ENCODE measurements at regions not wholly inside any gene's neighbourhood (a gene's known extent, or its start where the extent isn't known, plus 50 kb on each side); places are given as distances from the start of the nearest gene placed in this dataset.

DNA sequence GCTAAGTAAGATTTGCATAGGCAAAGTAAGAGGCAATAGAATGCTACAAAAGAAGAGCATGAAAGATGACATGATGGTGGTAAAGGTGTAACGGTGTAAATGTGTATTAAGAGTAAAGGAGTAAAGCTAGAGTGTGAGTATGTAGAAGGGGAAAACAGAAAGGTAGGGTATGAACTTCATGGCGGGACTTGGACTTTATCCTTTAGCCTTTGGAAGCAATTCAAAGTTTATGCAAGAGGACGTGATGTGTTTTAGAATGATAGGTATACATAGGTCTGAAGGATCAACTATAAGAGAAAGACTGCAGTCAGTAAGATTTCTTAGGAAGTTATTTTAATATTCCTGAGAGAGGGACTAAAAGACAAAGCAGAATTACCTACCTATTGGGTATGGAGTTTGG, 358.0 kb upstream of the FAT3 start:
- ATAC-seq = peak in 3 of 4 donors; percentile 63 to 70 (median 68)
- Histone ChIP-seq H3K27me3 (no peaks in the 10 kb centered on the region), H3K4me3 (no peak overlapping the region), H3K27ac (no peak overlapping the region), H3K36me3 (no peaks in the 10 kb centered on the region), H3K4me1 (peaks cover 0 to 4% (median 0%) of the 10 kb centered on the region in 4 donors), H3K9me3 (no peaks in the 10 kb centered on the region)
- TF ChIP-seq, protein P1, sequence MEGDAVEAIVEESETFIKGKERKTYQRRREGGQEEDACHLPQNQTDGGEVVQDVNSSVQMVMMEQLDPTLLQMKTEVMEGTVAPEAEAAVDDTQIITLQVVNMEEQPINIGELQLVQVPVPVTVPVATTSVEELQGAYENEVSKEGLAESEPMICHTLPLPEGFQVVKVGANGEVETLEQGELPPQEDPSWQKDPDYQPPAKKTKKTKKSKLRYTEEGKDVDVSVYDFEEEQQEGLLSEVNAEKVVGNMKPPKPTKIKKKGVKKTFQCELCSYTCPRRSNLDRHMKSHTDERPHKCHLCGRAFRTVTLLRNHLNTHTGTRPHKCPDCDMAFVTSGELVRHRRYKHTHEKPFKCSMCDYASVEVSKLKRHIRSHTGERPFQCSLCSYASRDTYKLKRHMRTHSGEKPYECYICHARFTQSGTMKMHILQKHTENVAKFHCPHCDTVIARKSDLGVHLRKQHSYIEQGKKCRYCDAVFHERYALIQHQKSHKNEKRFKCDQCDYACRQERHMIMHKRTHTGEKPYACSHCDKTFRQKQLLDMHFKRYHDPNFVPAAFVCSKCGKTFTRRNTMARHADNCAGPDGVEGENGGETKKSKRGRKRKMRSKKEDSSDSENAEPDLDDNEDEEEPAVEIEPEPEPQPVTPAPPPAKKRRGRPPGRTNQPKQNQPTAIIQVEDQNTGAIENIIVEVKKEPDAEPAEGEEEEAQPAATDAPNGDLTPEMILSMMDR (IDR thresholded peaks at IDR 0.05) = no peak
- TF ChIP-seq POLR2A (IDR thresholded peaks at IDR 0.05) = no peak
- WGBS (ENCODE audit: insufficient coverage, low coverage, low lambda C conversion rate, missing lambda C conversion rate) = 17% methylated on average over 3 of the region's 3 CpGs
- no peak for DNase-seq
- intact Hi-C loops (cut with DNase I) = no loop called here

DNA sequence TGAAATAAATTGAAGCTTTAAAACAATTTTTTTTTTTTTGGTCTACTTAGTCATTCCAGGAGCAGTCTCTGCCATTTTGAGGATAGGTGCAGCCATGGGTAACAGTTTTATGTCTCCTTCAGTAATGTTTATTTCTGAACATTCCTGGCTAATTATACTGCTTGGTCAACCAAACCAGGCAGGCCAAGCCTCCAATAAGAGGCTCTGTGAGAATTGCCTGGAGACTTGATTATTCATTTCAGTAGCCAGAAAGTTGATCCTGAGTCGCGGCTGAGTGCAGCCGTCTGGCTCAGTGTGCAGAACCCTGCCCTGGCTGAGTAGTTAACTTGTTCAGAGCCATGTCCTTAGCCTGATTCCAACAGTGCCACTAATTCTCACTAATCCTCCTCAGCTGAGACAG, 364.0 kb upstream of the FAT3 start:
- no peaks in the 10 kb centered on the region for H3K27me3 ChIP-seq
- H3K4me1 ChIP-seq = no peaks in the 10 kb centered on the region
- ATAC-seq (no peak), DNase-seq (no peak)
- H3K4me3 ChIP-seq = no peak overlapping the region
- WGBS (ENCODE audit: insufficient coverage, low coverage, low lambda C conversion rate, missing lambda C conversion rate) = no CpG with 5 or more reads among the region's 3 CpGs
- H3K27ac ChIP-seq = no peak overlapping the region
- intact Hi-C loops (cut with DNase I) = no loop called here
- TF ChIP-seq, protein P1 (IDR thresholded peaks at IDR 0.05) = no peak
- H3K36me3 ChIP-seq = no peaks in the 10 kb centered on the region
- no peaks in the 10 kb centered on the region for H3K9me3 ChIP-seq

DNA sequence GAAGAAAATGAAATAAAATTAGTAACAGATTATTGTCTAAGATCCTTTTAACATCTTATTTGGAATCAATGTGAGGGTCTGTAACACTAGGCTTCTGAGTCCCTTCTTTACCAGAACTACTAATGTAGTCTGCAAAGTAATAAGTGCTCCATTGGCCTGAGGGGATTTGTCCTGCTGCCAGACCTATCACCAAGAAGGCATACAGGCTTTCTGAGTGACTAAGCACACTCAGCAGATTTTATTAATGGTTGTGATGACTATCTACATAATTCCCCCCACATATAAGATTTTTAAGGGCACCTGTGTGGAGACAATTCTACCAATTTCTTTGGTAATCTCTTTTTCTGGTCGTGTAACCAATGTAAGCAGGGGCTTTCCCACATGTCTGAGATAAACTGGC, 365.0 kb upstream of the FAT3 start:
- 50% methylated on average over 1 of the region's 1 CpG for WGBS (ENCODE audit: insufficient coverage, low coverage, low lambda C conversion rate, missing lambda C conversion rate)
- intact Hi-C loops (cut with DNase I) = no loop called here
- Histone ChIP-seq H3K4me1 (no peaks in the 10 kb centered on the region), H3K27me3 (no peaks in the 10 kb centered on the region), H3K4me3 (no peak overlapping the region), H3K27ac (no peak overlapping the region), H3K36me3 (no peaks in the 10 kb centered on the region), H3K9me3 (no peaks in the 10 kb centered on the region)
- DNase-seq = no peak
- ATAC-seq = no peak
- no peak for TF ChIP-seq POLR2A (IDR thresholded peaks at IDR 0.05)
- TF ChIP-seq, protein P1 (IDR thresholded peaks at IDR 0.05) = no peak

DNA sequence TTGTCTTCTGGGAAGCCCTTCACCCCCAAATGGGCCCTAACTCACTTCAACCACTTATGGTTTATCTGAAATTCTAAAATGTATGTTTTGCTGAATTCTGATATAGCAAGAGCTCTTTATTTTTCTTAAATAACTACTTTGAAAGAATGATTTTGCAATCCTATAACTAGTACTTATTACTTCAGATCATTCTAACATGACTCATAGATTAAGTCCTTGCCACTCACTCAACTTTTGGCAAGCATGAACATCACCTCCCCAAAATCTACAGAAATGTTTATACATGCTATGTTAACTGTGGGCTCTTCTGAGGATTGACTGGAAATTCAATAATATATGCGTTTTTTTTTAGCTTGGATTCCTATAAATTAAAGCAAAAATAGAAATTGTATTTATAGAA, 367.4 kb upstream of the FAT3 start:
- 50% methylated on average over 1 of the region's 1 CpG for WGBS (ENCODE audit: insufficient coverage, low coverage, low lambda C conversion rate, missing lambda C conversion rate)
- intact Hi-C loops (cut with DNase I) = no loop called here
- Histone ChIP-seq H3K27me3 (no peaks in the 10 kb centered on the region), H3K36me3 (no peaks in the 10 kb centered on the region), H3K9me3 (no peaks in the 10 kb centered on the region), H3K4me1 (no peaks in the 10 kb centered on the region), H3K4me3 (no peak overlapping the region), H3K27ac (no peak overlapping the region)
- ATAC-seq (peak in 1 of 4 donors; percentile 29), DNase-seq (no peak)
- TF ChIP-seq POLR2A (IDR thresholded peaks at IDR 0.05) = no peak
- TF ChIP-seq, protein P1 (IDR thresholded peaks at IDR 0.05) = no peak

DNA sequence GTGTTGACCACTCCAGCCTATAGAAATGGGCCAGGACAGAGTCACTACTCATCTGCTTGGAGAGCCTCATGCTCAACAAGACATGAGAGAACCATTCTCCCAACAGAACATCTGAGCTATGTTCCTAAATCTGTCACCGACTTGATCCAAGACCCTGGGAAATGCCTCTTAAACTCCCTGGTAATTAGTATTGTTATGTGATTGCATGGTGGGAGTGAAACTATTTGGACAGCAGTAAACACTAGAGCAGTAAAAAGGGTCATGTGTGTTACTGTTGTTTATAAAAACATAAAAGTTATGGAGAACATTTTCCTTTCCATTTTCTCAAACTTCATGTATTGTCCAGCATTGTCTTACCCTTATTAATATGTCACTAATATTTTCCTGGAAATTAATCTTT, 369.8 kb upstream of the FAT3 start:
- Histone ChIP-seq H3K4me3 (no peak overlapping the region), H3K9me3 (no peaks in the 10 kb centered on the region), H3K27ac (no peak overlapping the region), H3K27me3 (no peaks in the 10 kb centered on the region), H3K4me1 (no peaks in the 10 kb centered on the region), H3K36me3 (no peaks in the 10 kb centered on the region)
- intact Hi-C loops (cut with DNase I) = no loop called here
- TF ChIP-seq, protein P1 (IDR thresholded peaks at IDR 0.05) = no peak
- TF ChIP-seq POLR2A (IDR thresholded peaks at IDR 0.05) = no peak
- 88% methylated on average over 1 of the region's 1 CpG for WGBS (ENCODE audit: insufficient coverage, low coverage, low lambda C conversion rate, missing lambda C conversion rate)
- DNase-seq (no peak), ATAC-seq (no peak)
